B cell (primary cell): ENCODE measurements at regions not wholly inside any gene's neighbourhood (a gene's known extent, or its start where the extent isn't known, plus 50 kb on each side); places are given as distances from the start of the nearest gene placed in this dataset.

Experiments
- ATAC-seq: fragments of 200-7000 bp; cut with Tn5 transposase; one replicate; pipeline ENCODE4 v1.10.0; 2021; ENCODE audit warnings: low read depth, mild to moderate bottlenecking, moderate number of reproducible peaks, moderate library complexity
- CTCF ChIA-PET: fragments of 350-600 bp; sonication (Branson Sonifier 250); formaldehyde crosslinking; loops from one replicate; lab custom pipeline; 2021; ENCODE audit warnings: antibody characterized with exemption, inconsistent platforms; lab: Charles Lee
- POLR2A ChIA-PET: fragments of 350-600 bp; sonication (Branson Sonifier 250); formaldehyde crosslinking; loops from one replicate; lab custom pipeline; 2021; ENCODE audit warnings: antibody characterized with exemption; lab: Charles Lee
- DNase-seq: peaks from one replicate; pipeline ENCODE4 v3.0.0; 2013
- H2AFZ ChIP-seq: 2 replicates; pipeline ENCODE4 v1.6.1; 2012; ENCODE audit warnings: mild to moderate bottlenecking, low read depth, low read length; ENCODE audit not compliant: insufficient read depth, poor library complexity, severe bottlenecking
- H3K27ac ChIP-seq, 2 donors: 1 replicate in 1 of 2; 2 replicates in 1 of 2; pipeline ENCODE4 v1.5.1; 2012 to 2013; ENCODE audit warnings: low read length in 2 of 2, mild to moderate bottlenecking in 2 of 2, moderate library complexity in 1 of 2
- H3K27me3 ChIP-seq, 4 experiments: fragments of 200-600 bp in 1 of 4; sonication (generic) in 1 of 4; replicated peaks in 1 of 4; 1 replicate in 2 of 4; 2 replicates in 2 of 4; pipeline versions ENCODE4 v1.6.1 to v1.7.0; 2013 to 2016; ENCODE audit warnings: low read length in 3 of 4, mild to moderate bottlenecking in 2 of 4, mixed read lengths in 1 of 4, moderate library complexity in 1 of 4; ENCODE audit not compliant: insufficient read depth in 4 of 4, control insufficient read depth in 3 of 4; ENCODE audit errors: control extremely low read depth in 1 of 4
- H3K36me3 ChIP-seq, 2 experiments: replicated peaks in 1 of 2; 1 replicate in 1 of 2; 2 replicates in 1 of 2; pipeline versions ENCODE4 v1.6.1 to v1.7.1; 2013; ENCODE audit warnings: low read length in 1 of 2; ENCODE audit not compliant: insufficient read depth in 2 of 2, control insufficient read depth in 1 of 2; ENCODE audit errors: control extremely low read depth in 1 of 2, extremely low read depth in 1 of 2
- H3K4me1 ChIP-seq, 2 donors: fragments of 200-600 bp in 1 of 2; sonication (generic) in 1 of 2; 1 replicate in 1 of 2; 2 replicates in 1 of 2; pipeline versions ENCODE4 v1.5.1 to v1.6.1; 2013 to 2017; ENCODE audit warnings: low read length in 2 of 2; ENCODE audit not compliant: control insufficient read depth in 2 of 2, insufficient read depth in 2 of 2
- H3K4me2 ChIP-seq: replicated peaks from 2 replicates; pipeline ENCODE3; 2012; ENCODE audit warnings: mild to moderate bottlenecking, low read depth, low read length; ENCODE audit not compliant: poor library complexity, severe bottlenecking
- H3K4me3 ChIP-seq, 5 experiments: fragments of 200-600 bp in 1 of 5; sonication (generic) in 1 of 5; 1 replicate in 3 of 5; 2 replicates in 2 of 5; pipeline versions ENCODE4 v1.5.1 to v1.7.0; 2011 to 2016; ENCODE audit warnings: low read length in 4 of 5, mild to moderate bottlenecking in 4 of 5, low read depth in 2 of 5, control low read depth in 1 of 5, moderate library complexity in 1 of 5; ENCODE audit not compliant: insufficient read depth in 1 of 5; ENCODE audit errors: control extremely low read depth in 1 of 5, extremely low read depth in 1 of 5
- H3K79me2 ChIP-seq: fragments of 200-600 bp; sonication (generic); one replicate; pipeline ENCODE4 v1.6.0; 2016; ENCODE audit warnings: low read length; ENCODE audit not compliant: control insufficient read depth, insufficient read depth
- H3K9ac ChIP-seq: fragments of 200-600 bp; sonication (generic); 2 replicates; pipeline ENCODE4 v1.6.1; 2017; ENCODE audit warnings: mild to moderate bottlenecking, low read length, moderate library complexity
- H3K9me3 ChIP-seq, 3 donors: one replicate each; pipeline versions ENCODE4 v1.6.1 to v1.7.1; 2013; ENCODE audit warnings: low read length in 2 of 3; ENCODE audit not compliant: control insufficient read depth in 2 of 3, insufficient read depth in 1 of 3; ENCODE audit errors: control extremely low read depth in 1 of 3
- H4K20me1 ChIP-seq: 2 replicates; pipeline ENCODE4 v1.6.0; 2012; ENCODE audit warnings: mild to moderate bottlenecking, low read length; ENCODE audit not compliant: insufficient read depth, control insufficient read depth, poor library complexity, severe bottlenecking
- H3K27ac Mint-ChIP-seq: one replicate; pipeline ENCODE4 v1.8.0; 2021; ENCODE audit warnings: mixed read lengths
- H3K27me3 Mint-ChIP-seq: one replicate; pipeline ENCODE4 v1.8.0; 2021; ENCODE audit warnings: mixed read lengths
- H3K4me1 Mint-ChIP-seq: one replicate; pipeline ENCODE4 v1.8.0; 2021; ENCODE audit warnings: mixed read lengths
- H3K4me3 Mint-ChIP-seq: one replicate; pipeline ENCODE4 v1.8.0; 2021; ENCODE audit warnings: mixed read lengths
- H3K9me3 Mint-ChIP-seq: one replicate; pipeline ENCODE4 v1.8.0; 2022; ENCODE audit warnings: mixed read lengths; ENCODE audit not compliant: insufficient read depth
- CTCF ChIP-seq: fragments of 200-600 bp; IDR thresholded peaks from one replicate; pipeline ENCODE4 v1.8.0; 2022; ENCODE audit warnings: antibody characterized with exemption, mild to moderate bottlenecking
- EZH2 ChIP-seq: IDR thresholded peaks from 2 replicates; pipeline ENCODE4 v1.6.1; 2012; ENCODE audit warnings: borderline replicate concordance, low read depth, mild to moderate bottlenecking, moderate library complexity, low read length; ENCODE audit not compliant: insufficient read depth, poor library complexity, severe bottlenecking
- WGBS: methylation state at CpG from one replicate; pipeline ENCODE4 v1.1.5; 2013; ENCODE audit warnings: missing lambda C conversion rate; ENCODE audit not compliant: insufficient coverage; 5-methylcytosine and 5-hydroxymethylcytosine counted together
- intact Hi-C: fragments of 100-400 bp; cut with micrococcal nuclease; formaldehyde crosslinking; loops from one replicate; pipeline ENCODE4 v1.10.0; 2022

GRCh38 chr3:174541708-174542315 lies 317.3 kb upstream of the NAALADL2 start:
- no peaks in the 10 kb centered on the region for H3K27me3 Mint-ChIP-seq
- H3K4me3 Mint-ChIP-seq: no peak overlapping the region
- H3K79me2 ChIP-seq: no peaks in the 10 kb centered on the region
- CTCF ChIA-PET: no interaction called here
- H3K4me1 Mint-ChIP-seq: no peaks in the 10 kb centered on the region
- no peak for ATAC-seq
- H3K27ac Mint-ChIP-seq: no peak overlapping the region
- no peak for TF ChIP-seq CTCF
- no peak for TF ChIP-seq EZH2
- H3K4me2 ChIP-seq: no peak overlapping the region
- intact Hi-C loops: no loop called here
- no peaks in the 10 kb centered on the region for H3K36me3 ChIP-seq
- no peak overlapping the region for H3K27ac ChIP-seq
- no peaks in the 10 kb centered on the region for H3K4me1 ChIP-seq
- H3K27me3 ChIP-seq: no peaks in the 10 kb centered on the region
- no peak overlapping the region for H2AFZ ChIP-seq
- 80% methylated on average over 2 of the region's 2 CpGs for WGBS
- no peak for DNase-seq
- H3K9me3 ChIP-seq: no peaks in the 10 kb centered on the region
- no peak overlapping the region for H3K9ac ChIP-seq
- POLR2A ChIA-PET: no interaction called here
- no peaks in the 10 kb centered on the region for H3K9me3 Mint-ChIP-seq
- no peak overlapping the region for H3K4me3 ChIP-seq
- H4K20me1 ChIP-seq: no peaks in the 10 kb centered on the region

- DNase-seq: no peak
- no peaks in the 10 kb centered on the region for H3K79me2 ChIP-seq
- no peaks in the 10 kb centered on the region for H3K9me3 Mint-ChIP-seq
- H3K27me3 Mint-ChIP-seq: no peaks in the 10 kb centered on the region
- H2AFZ ChIP-seq: no peak overlapping the region
- CTCF ChIA-PET: no interaction called here
- H3K4me2 ChIP-seq: no peak overlapping the region
- intact Hi-C loops: no loop called here
- no peak overlapping the region for H3K27ac ChIP-seq
- H3K4me1 Mint-ChIP-seq: no peaks in the 10 kb centered on the region
- no CpG with 5 or more reads among the region's 2 CpGs for WGBS
- no peaks in the 10 kb centered on the region for H3K4me1 ChIP-seq
- TF ChIP-seq CTCF: no peak
- no peak for TF ChIP-seq EZH2
- H3K9me3 ChIP-seq: no peaks in the 10 kb centered on the region
- H3K36me3 ChIP-seq: no peaks in the 10 kb centered on the region
- no peak overlapping the region for H3K4me3 ChIP-seq
- no peak for ATAC-seq
- no peak overlapping the region for H3K4me3 Mint-ChIP-seq
- no peak overlapping the region for H3K27ac Mint-ChIP-seq
- no peak overlapping the region for H3K9ac ChIP-seq
- H3K27me3 ChIP-seq: no peaks in the 10 kb centered on the region
- H4K20me1 ChIP-seq: no peaks in the 10 kb centered on the region
- POLR2A ChIA-PET: no interaction called here
Observed at GRCh38 chr3:174547801-174548435, 311.2 kb upstream of the NAALADL2 start.
